Stimulated activated naive B cell treated with anti-CD40 and anti-IgM and Interleukin-4, amounts not matched to agents 10 μg/mL and 1 μg/mL and 100 μg/mL, for 72 hours (primary cell): ENCODE measurements at regions not wholly inside any gene's neighbourhood (a gene's known extent, or its start where the extent isn't known, plus 50 kb on each side); places are given as distances from the start of the nearest gene placed in this dataset.
A peak's percentile ranks its signal among the peaks of the same experiment; 100 is the strongest.

Experiments used
- ATAC-seq, 2 donors: fragments of 150-1000 bp; cut with Tn5 transposase; replicated peaks; 2 replicates each; pipeline ENCODE4 v1.10.0; 2021; ENCODE audit warnings: moderate library complexity in 1 of 2
- DNase-seq: peaks from one replicate; pipeline ENCODE4 v3.0.0; 2021
- H3K27ac Mint-ChIP-seq: one replicate; pipeline ENCODE4 v1.8.0; 2022; ENCODE audit warnings: mild to moderate bottlenecking, mixed read lengths
- H3K27me3 Mint-ChIP-seq, 2 donors: one replicate each; pipeline ENCODE4 v1.8.0; 2022; ENCODE audit warnings: mixed read lengths in 2 of 2
- H3K36me3 Mint-ChIP-seq, 2 donors: one replicate each; pipeline ENCODE4 v1.8.0; 2022; ENCODE audit warnings: mixed read lengths in 2 of 2, mild to moderate bottlenecking in 1 of 2
- H3K4me1 Mint-ChIP-seq, 2 donors: one replicate each; pipeline ENCODE4 v1.8.0; 2022; ENCODE audit warnings: mixed read lengths in 2 of 2, mild to moderate bottlenecking in 1 of 2
- H3K4me3 Mint-ChIP-seq, 2 donors: one replicate each; pipeline ENCODE4 v1.8.0; 2022; ENCODE audit warnings: mild to moderate bottlenecking in 2 of 2, mixed read lengths in 2 of 2, moderate library complexity in 1 of 2
- H3K9me3 Mint-ChIP-seq, 2 donors: one replicate each; pipeline ENCODE4 v1.8.0; 2022; ENCODE audit warnings: mixed read lengths in 2 of 2, mild to moderate bottlenecking in 1 of 2

- no peak for DNase-seq
- no peak overlapping the region for H3K27ac Mint-ChIP-seq
- no peak overlapping the region for H3K4me3 Mint-ChIP-seq
- H3K4me1 Mint-ChIP-seq, result no peaks in the 10 kb centered on the region
- peaks cover 18 to 29% of the 10 kb centered on the region in 2 donors for H3K27me3 Mint-ChIP-seq
- H3K36me3 Mint-ChIP-seq, result no peaks in the 10 kb centered on the region
- H3K9me3 Mint-ChIP-seq, result peaks cover 0 to 2% of the 10 kb centered on the region in 2 donors
- ATAC-seq, result no peak
Measured at GRCh38 chr2:222049946-222050345, 248.9 kb downstream of the PAX3 start.

GRCh38 chr2:222043897-222044296 is 254.9 kb downstream of the PAX3 start:
- Mint-ChIP-seq H3K36me3 (no peaks in the 10 kb centered on the region), H3K4me1 (no peaks in the 10 kb centered on the region), H3K27ac (no peak overlapping the region), H3K4me3 (no peak overlapping the region), H3K27me3 (peaks cover 0 to 5% of the 10 kb centered on the region in 2 donors), H3K9me3 (no peaks in the 10 kb centered on the region)
- DNase-seq, result no peak
- ATAC-seq, result no peak

GRCh38 chr2:222042666-222043065 is 256.1 kb downstream of the PAX3 start:
- peaks cover 0 to 5% of the 10 kb centered on the region in 2 donors for H3K27me3 Mint-ChIP-seq
- no peaks in the 10 kb centered on the region for H3K9me3 Mint-ChIP-seq
- no peak overlapping the region for H3K4me3 Mint-ChIP-seq
- no peak overlapping the region for H3K27ac Mint-ChIP-seq
- no peak for ATAC-seq
- no peaks in the 10 kb centered on the region for H3K4me1 Mint-ChIP-seq
- no peak for DNase-seq
- H3K36me3 Mint-ChIP-seq, result no peaks in the 10 kb centered on the region

- Mint-ChIP-seq H3K4me3 (no peak overlapping the region), H3K27me3 (no peaks in the 10 kb centered on the region), H3K4me1 (no peaks in the 10 kb centered on the region), H3K36me3 (no peaks in the 10 kb centered on the region), H3K27ac (no peak overlapping the region), H3K9me3 (no peaks in the 10 kb centered on the region)
- ATAC-seq (no peak), DNase-seq (no peak)
Measured at GRCh38 chr2:222040333-222040732, 258.5 kb downstream of the PAX3 start.

- Mint-ChIP-seq H3K9me3 (no peaks in the 10 kb centered on the region), H3K4me3 (no peak overlapping the region), H3K27me3 (no peaks in the 10 kb centered on the region)
Measured at GRCh38 chr2:222039821-222040220, 259.0 kb downstream of the PAX3 start.

GRCh38 chr2:222038067-222038802 is 260.6 kb downstream of the PAX3 start:
- ATAC-seq (no peak), DNase-seq (no peak)
- Mint-ChIP-seq H3K27me3 (no peaks in the 10 kb centered on the region), H3K9me3 (no peaks in the 10 kb centered on the region), H3K27ac (no peak overlapping the region), H3K4me1 (no peaks in the 10 kb centered on the region), H3K4me3 (no peak overlapping the region), H3K36me3 (no peaks in the 10 kb centered on the region)

More at GRCh38 chr2:222039821-222040220, 259.0 kb downstream of the PAX3 start:
- ATAC-seq (no peak), DNase-seq (no peak)
- Mint-ChIP-seq H3K4me1 (no peaks in the 10 kb centered on the region), H3K36me3 (no peaks in the 10 kb centered on the region), H3K27ac (no peak overlapping the region)

- Mint-ChIP-seq H3K27ac (no peak overlapping the region), H3K9me3 (no peaks in the 10 kb centered on the region), H3K4me1 (no peaks in the 10 kb centered on the region)
Measured at GRCh38 chr2:222037211-222037610, 261.6 kb downstream of the PAX3 start.

GRCh38 chr2:222034058-222034457 is 264.7 kb downstream of the PAX3 start:
- no peak for ATAC-seq
- Mint-ChIP-seq H3K27me3 (no peaks in the 10 kb centered on the region), H3K4me1 (no peaks in the 10 kb centered on the region)

More at GRCh38 chr2:222037211-222037610, 261.6 kb downstream of the PAX3 start:
- H3K4me3 Mint-ChIP-seq, result no peak overlapping the region
- H3K27me3 Mint-ChIP-seq, result no peaks in the 10 kb centered on the region
- H3K36me3 Mint-ChIP-seq, result no peaks in the 10 kb centered on the region
- no peak for DNase-seq
- no peak for ATAC-seq

GRCh38 chr2:222033541-222033940 is 265.3 kb downstream of the PAX3 start:
- no peaks in the 10 kb centered on the region for H3K4me1 Mint-ChIP-seq
- H3K27me3 Mint-ChIP-seq, result no peaks in the 10 kb centered on the region
- no peak overlapping the region for H3K4me3 Mint-ChIP-seq
- H3K9me3 Mint-ChIP-seq, result peaks cover 4 to 5% of the 10 kb centered on the region in 2 donors
- ATAC-seq, result peak; percentile 7 to 29
- H3K36me3 Mint-ChIP-seq, result no peaks in the 10 kb centered on the region
- no peak for DNase-seq
- H3K27ac Mint-ChIP-seq, result no peak overlapping the region

More at GRCh38 chr2:222034058-222034457, 264.7 kb downstream of the PAX3 start:
- no peak overlapping the region for H3K4me3 Mint-ChIP-seq
- DNase-seq, result no peak
- H3K36me3 Mint-ChIP-seq, result no peaks in the 10 kb centered on the region
- H3K9me3 Mint-ChIP-seq, result peaks cover 3% of the 10 kb centered on the region in 2 donors
- no peak overlapping the region for H3K27ac Mint-ChIP-seq

GRCh38 chr2:222025881-222026271 is 272.9 kb downstream of the PAX3 start:
- no peak overlapping the region for H3K27ac Mint-ChIP-seq
- DNase-seq (no peak), ATAC-seq (no peak)
- H3K4me1 Mint-ChIP-seq, result peaks cover 2 to 5% of the 10 kb centered on the region in 2 donors
- H3K36me3 Mint-ChIP-seq, result no peaks in the 10 kb centered on the region
- H3K27me3 Mint-ChIP-seq, result peaks cover 0 to 11% of the 10 kb centered on the region in 2 donors
- no peak overlapping the region for H3K4me3 Mint-ChIP-seq
- peaks cover 4 to 5% of the 10 kb centered on the region in 2 donors for H3K9me3 Mint-ChIP-seq

- ATAC-seq (no peak), DNase-seq (no peak)
- peaks cover 2 to 5% of the 10 kb centered on the region in 2 donors for H3K4me1 Mint-ChIP-seq
- peak overlapping the region in 1 of 2 donors; percentile 50 for H3K4me3 Mint-ChIP-seq
- no peak overlapping the region for H3K27ac Mint-ChIP-seq
- peaks cover 0 to 11% of the 10 kb centered on the region in 2 donors for H3K27me3 Mint-ChIP-seq
- peaks cover 4 to 5% of the 10 kb centered on the region in 2 donors for H3K9me3 Mint-ChIP-seq
- H3K36me3 Mint-ChIP-seq, result no peaks in the 10 kb centered on the region
Measured at GRCh38 chr2:222024932-222025880, 273.6 kb downstream of the PAX3 start.

GRCh38 chr2:222017252-222017850 is 281.4 kb downstream of the PAX3 start:
- Mint-ChIP-seq H3K4me1 (no peaks in the 10 kb centered on the region), H3K9me3 (peaks cover 0 to 2% of the 10 kb centered on the region in 2 donors)
- ATAC-seq, result no peak

GRCh38 chr2:222013889-222014288 is 284.9 kb downstream of the PAX3 start:
- H3K4me3 Mint-ChIP-seq, result no peak overlapping the region
- ATAC-seq (no peak), DNase-seq (no peak)
- H3K36me3 Mint-ChIP-seq, result no peaks in the 10 kb centered on the region
- H3K9me3 Mint-ChIP-seq, result peaks cover 0 to 4% of the 10 kb centered on the region in 2 donors
- H3K27me3 Mint-ChIP-seq, result peaks cover 4 to 6% of the 10 kb centered on the region in 2 donors
- H3K27ac Mint-ChIP-seq, result no peak overlapping the region
- H3K4me1 Mint-ChIP-seq, result no peaks in the 10 kb centered on the region

More at GRCh38 chr2:222017252-222017850, 281.4 kb downstream of the PAX3 start:
- no peak overlapping the region for H3K4me3 Mint-ChIP-seq
- no peaks in the 10 kb centered on the region for H3K36me3 Mint-ChIP-seq
- no peak overlapping the region for H3K27ac Mint-ChIP-seq
- H3K27me3 Mint-ChIP-seq, result peaks cover 0 to under 1% of the 10 kb centered on the region in 2 donors
- DNase-seq, result no peak

- Mint-ChIP-seq H3K27me3 (peaks cover 4 to 6% of the 10 kb centered on the region in 2 donors), H3K27ac (no peak overlapping the region), H3K4me1 (no peaks in the 10 kb centered on the region), H3K9me3 (peaks cover 0 to 2% of the 10 kb centered on the region in 2 donors), H3K4me3 (no peak overlapping the region), H3K36me3 (no peaks in the 10 kb centered on the region)
- no peak for DNase-seq
- no peak for ATAC-seq
Measured at GRCh38 chr2:222000326-222000725, 298.5 kb downstream of the PAX3 start.
